ENCODE measurements at regions not wholly inside any gene's neighbourhood (a gene's known extent, or its start where the extent isn't known, plus 50 kb on each side); places are given as distances from the start of the nearest gene placed in this dataset.

DNA sequence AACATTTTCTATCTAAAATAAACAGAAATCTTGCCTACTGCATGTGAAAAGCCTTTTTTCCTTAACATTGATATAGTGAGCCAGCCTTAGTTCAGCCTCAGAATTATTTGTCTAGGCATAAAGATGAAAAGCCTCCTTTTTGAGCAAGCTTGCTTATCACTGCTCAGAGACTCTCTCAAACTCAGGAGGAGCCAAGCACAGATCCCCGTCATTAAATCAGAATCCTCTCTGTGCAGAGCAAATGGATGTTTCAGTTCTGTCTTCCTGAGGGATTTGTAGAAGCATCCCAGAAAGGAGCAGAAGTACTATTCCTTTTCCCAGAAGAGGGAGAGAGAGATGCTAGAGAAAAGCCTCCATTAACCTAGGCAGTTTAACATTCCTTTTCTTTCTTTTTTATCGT, 186.9 kb upstream of the LNX1 start:
- no peak for DNase-seq (ENCODE audit: low read depth in 2 of 3, low spot score in 2 of 3)

- DNase-seq (ENCODE audit: low read depth in 2 of 3, low spot score in 2 of 3) = no peak
Observed at GRCh38 chr4:53777244-53777984, 186.1 kb upstream of the LNX1 start.

- DNase-seq (ENCODE audit: low read depth in 2 of 3, low spot score in 2 of 3) = no peak
Observed at GRCh38 chr4:53776141-53776540, 184.9 kb upstream of the LNX1 start.

GRCh38 chr4:53775381-53775780, 184.1 kb upstream of the LNX1 start:
- DNase-seq (ENCODE audit: low read depth in 2 of 3, low spot score in 2 of 3) = no peak

DNA sequence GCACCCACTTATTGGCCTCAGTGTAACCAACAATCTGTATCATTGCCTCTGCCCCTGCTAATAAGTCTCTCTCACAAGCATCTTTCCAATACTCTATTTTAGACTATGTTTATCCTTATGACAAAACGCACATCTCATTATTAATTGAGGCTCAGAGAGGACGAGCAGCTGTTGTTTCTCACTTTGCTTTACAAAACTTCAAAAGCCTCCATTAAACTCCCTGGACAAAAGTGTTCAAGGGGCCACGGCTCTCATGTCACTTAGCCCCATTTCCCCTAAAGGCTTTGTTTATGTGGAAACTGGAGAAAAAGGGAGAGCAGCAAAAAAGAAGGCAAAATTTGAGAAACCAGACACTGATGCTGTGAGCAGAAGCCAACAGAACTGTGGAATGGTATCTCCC, 180.0 kb upstream of the LNX1 start:
- DNase-seq (ENCODE audit: low read depth in 2 of 3, low spot score in 2 of 3) = no peak

DNA sequence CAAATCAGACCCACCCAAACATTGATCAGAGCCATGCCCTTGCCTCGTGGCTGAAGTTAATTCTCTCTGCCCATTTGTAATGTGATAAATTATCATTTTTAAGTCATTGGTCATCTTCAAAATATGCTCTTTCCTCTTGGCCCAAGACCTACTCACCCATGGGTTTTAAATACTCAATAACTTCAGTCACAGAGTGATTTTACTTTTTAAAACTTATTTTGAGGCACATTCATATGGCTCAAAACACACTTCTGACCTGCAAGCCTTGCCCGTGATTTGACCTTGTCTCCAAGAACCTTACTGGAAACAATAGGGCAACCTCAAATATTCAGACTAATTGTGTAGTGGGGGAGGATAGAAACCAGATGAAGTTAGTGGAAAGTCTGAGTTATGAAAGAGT, 176.2 kb upstream of the LNX1 start:
- no peak for DNase-seq (ENCODE audit: low read depth in 2 of 3, low spot score in 2 of 3)

DNA sequence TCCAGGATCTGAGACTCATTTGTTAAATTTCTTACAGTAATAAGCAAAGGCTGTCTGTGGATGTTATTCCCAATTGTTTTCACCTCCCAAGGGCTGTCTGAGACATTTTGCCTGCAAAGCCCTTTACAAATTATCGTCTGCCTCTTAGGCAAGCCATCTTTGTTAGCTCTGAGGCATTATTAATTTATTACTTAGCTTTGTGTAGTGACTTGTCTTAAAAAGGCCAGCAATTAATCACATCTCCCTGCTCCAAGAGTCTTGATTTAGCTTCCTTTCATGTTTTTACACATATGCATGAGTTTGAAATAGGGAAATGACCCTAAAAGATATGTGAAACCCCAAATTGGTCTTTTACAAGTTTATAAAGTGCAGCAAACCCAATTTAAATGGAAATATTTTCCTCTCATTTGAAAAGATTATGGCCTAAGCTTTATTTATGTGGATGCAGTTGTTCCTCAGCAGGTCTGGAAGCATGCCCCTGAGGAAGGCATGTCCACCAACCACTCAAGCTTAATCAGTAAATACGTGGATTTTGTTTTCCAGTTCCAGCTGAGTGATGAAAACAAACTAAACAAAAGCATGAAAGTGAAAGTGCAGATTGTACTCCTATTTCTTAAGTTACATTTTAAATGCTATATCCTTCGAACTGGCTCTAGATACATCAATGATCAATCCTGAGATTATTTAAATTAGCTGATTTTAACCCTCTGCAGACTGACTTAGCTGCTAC, 173.6 kb upstream of the LNX1 start:
- no peak for DNase-seq (ENCODE audit: low read depth in 2 of 3, low spot score in 2 of 3)

DNA sequence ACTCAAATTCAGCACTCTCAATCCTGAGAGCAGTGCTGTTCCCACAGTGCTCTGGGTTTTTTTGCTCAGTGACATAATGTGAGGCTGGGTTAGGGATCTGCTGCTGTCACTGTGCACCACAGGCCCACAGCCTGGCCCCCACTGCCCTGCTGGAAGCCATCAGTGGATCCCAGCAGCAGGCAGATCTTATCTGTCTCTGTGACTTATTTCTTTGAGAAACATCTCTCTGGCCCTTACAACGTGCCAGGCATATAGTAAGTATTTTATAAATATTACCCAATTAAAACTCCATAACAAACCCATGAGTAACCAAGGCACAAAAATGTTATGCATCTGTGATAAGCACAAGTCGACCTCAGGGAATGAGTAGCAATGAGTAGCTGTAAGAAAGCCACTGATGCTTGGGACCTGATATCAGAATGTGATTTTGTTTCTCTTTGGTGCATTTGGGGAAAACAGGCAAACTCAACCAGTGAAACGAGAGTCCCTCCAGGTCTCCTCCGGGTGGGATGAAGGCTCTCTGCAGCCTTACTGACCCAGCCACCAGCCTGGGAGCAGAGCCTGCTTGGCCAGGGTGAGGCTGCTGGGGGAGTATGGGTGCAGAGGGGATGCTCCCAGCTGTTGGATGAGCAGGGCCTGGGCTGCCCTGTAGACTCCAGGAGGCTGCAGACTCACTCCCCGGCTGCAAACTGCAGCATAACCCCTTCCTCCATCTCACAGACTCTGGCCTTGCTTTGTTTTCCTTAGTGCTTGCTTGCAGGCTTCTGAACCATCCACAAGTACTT, 172.7 kb upstream of the LNX1 start:
- DNase-seq (ENCODE audit: low read depth in 2 of 3, low spot score in 2 of 3) = no peak

GRCh38 chr4:53755656-53756055, 164.4 kb upstream of the LNX1 start:
- DNase-seq (ENCODE audit: low read depth in 2 of 3, low spot score in 2 of 3) = no peak

GRCh38 chr4:53752124-53752523, 160.8 kb upstream of the LNX1 start:
- DNase-seq (ENCODE audit: low read depth in 2 of 3, low spot score in 2 of 3) = no peak

DNA sequence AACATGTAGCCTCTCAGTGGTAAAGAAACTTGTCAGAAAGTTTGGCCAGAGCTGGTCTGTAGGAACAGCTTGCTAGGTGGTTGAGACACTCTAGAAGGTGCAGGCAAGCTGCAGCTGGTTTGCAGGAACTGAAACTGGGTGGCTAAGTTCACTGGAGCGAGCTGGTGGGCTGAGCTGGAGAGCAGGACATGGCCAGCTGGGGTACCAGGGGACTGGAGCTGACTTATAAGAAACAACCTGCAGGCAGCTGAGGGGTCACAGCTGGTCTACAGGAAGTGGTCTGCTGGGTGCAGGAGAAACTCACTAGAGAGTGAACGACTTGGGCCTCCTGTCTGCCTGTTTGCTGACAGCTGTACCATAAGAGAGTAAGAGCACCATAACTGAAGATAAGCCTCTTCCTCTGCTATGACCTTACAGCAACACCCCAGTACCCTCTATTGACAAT, 157.1 kb upstream of the LNX1 start:
- no peak for DNase-seq (ENCODE audit: low read depth in 2 of 3, low spot score in 2 of 3)

DNA sequence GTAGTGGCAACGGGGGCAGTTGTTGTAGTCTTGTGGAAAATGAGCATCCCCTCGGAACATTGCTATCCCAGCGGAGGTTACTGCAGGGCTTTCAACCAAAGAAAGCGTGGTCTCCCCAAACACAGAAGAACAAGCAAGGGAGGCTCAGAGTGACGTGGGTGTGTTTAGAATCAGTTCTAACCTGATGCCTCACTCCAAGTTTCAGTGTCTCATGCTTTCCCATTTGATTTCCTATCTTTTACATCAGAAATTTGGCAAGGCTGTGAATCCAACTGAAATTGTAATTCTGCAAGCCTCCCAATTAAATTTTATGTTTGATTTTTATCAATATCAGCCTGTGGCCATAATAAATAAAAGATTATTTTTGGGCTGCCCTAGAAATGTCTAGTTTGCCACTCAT, 156.1 kb upstream of the LNX1 start:
- DNase-seq (ENCODE audit: low read depth in 2 of 3, low spot score in 2 of 3) = no peak

DNA sequence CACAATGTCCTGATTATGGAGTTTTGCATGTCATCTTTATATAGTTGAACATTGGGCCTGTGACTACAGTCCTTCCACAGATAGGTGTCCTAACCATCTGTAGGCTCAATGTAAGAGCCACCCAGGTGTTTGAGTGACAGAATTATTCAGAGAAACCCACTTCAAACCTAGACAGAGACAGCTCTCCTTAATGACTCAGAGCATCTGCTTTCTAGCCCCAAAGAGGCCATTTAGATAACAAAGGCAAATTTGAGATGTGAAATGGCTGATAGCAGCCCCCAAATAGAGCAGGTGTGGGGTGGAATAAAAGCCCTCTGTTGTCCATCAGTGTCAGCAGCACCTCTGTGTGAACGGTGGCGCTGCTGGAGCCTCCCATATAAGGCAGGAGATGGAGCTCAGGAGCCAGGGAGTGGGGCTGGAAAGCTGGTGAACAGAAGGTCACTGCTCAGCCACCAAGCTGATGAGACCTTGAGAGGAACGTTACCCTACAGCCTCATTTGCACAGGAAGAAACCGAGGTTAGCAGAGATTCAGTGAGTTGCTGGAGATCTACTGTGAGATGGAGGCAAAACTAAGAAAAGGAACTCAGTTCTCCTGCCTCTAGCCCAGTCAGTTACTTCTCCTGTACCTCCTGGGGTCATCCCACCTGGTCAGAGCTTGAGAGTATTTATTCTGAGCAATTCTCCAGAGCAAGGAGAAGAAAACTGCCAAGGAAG, 153.3 kb upstream of the LNX1 start:
- no peak for DNase-seq (ENCODE audit: low read depth in 2 of 3, low spot score in 2 of 3)

GRCh38 chr4:53734584-53735353, 143.5 kb upstream of the LNX1 start:
- DNase-seq (ENCODE audit: low read depth in 2 of 3, low spot score in 2 of 3) = no peak

DNA sequence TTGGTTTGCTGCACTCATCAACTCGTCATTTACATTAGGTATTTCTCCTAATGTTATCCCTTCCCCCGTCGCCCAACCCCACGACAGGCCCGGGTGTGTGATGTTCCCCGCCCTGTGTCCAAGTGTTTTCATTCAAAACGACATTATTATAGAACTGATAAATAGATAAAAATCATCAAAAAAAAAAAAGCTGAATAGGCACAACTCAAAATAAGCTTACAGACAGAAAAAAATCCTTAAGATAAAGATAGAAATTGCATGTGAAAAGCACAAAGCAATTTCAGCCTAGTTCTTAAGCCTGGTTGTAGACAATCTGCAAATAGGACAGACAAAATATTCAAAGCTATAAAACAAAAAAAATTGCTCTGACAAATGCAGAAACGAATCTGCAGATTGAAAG, 142.9 kb upstream of the LNX1 start:
- DNase-seq (ENCODE audit: low read depth in 2 of 3, low spot score in 2 of 3) = no peak

DNA sequence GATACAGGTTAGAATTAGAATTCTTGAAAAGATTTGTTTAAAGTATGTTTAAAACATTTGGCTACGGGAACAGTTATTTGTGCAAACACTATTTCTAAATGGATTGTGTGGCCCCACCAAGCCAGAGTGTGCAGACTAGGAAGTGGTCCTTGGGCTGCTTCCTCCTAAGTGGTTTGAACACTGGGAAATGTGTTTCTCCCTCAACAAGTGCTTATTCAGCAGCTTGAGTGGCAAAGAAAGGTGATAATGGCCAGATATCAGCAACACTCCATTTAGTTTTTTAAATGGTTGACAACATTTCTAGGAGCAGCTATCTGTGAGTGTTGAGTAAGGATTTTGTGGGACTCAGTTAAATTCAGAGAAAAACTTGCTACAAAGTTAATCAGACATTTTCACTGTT, 141.4 kb upstream of the LNX1 start:
- DNase-seq (ENCODE audit: low read depth in 2 of 3, low spot score in 2 of 3) = no peak

DNA sequence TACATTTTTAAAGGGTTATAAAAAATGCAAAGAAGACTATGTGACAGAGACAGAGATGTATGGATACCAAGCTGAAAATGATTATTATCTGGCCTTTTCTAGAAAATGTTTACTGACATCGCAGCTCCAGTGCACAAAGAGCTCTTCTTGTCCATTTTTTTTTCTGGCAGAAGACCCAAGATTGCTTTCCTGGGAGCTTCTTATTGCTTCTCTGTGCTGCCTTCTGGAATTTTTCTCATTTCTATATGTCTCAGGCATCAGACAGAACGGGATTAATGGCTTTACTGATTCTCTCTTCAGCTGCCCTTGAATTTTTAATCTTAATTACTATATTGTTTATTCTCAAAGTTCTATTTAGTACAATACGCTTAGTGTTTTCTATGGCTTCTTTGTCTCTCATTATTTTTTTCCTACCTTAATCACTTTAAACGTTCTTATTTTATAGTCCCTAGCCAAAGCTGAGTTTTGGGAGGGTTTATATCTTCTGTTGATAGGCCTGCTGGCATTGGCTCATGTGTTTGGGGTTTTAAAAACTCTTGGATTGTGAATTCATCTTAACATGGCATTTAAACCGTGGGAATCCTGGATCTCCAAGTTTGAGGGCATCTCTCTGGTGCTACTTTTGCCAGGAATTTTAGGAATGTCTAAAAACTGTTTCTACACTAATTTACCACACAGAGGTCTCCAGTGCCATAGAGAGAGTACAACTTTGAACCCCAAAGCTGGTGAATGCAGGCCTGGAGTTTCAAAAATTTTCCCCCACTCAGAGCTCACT, 138.9 kb upstream of the LNX1 start:
- no peak for DNase-seq (ENCODE audit: low read depth in 2 of 3, low spot score in 2 of 3)

- DNase-seq (ENCODE audit: low read depth in 2 of 3, low spot score in 2 of 3) = no peak
Observed at GRCh38 chr4:53722110-53722509, 130.8 kb upstream of the LNX1 start.

DNA sequence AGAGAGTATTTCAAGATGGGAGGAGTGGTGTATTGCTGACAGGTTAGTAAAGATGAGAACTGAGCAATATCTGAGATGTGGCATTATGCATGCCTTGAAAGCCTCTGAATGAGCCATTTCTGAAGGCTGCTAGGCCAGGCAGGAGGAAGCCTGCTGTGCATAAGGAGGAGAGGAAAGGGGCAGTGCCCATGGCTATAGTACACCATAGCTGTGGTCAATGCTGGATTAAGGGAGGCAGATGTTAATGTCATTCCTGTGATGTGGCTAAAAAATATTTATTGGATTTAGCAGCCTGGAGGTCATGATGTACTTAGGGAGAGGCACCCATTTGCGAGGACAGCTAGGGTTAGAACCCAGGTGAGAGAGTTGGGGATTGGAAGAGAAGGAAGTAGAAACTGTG, 130.0 kb upstream of the LNX1 start:
- no peak for DNase-seq (ENCODE audit: low read depth in 2 of 3, low spot score in 2 of 3)

- DNase-seq (ENCODE audit: low read depth in 2 of 3, low spot score in 2 of 3) = no peak
Observed at GRCh38 chr4:53720776-53721175, 129.5 kb upstream of the LNX1 start.
